Suprapubic skin (tissue), 3 donors: ENCODE measurements at regions not wholly inside any gene's neighbourhood (a gene's known extent, or its start where the extent isn't known, plus 50 kb on each side); places are given as distances from the start of the nearest gene placed in this dataset.

Source experiments
- CTCF ChIP-seq, 2 donors: fragments of 200-600 bp in 1 of 2; fragments of 450-650 bp in 1 of 2; sonication (generic) in 1 of 2; IDR thresholded peaks; one replicate each; pipeline ENCODE4 v1.5.1; 2016 to 2019; ENCODE audit warnings: antibody characterized with exemption in 2 of 2, mild to moderate bottlenecking in 1 of 2, moderate library complexity in 1 of 2
- EP300 ChIP-seq: sonication (generic); formaldehyde crosslinking; IDR thresholded peaks from one replicate; pipeline ENCODE4 v1.6.1; 2017; ENCODE audit warnings: antibody characterized with exemption
- POLR2A ChIP-seq, 2 donors: fragments of 450-650 bp; IDR thresholded peaks; one replicate each; pipeline ENCODE4 v1.6.1; 2017; ENCODE audit warnings: antibody characterized with exemption in 2 of 2, mild to moderate bottlenecking in 2 of 2, moderate library complexity in 2 of 2

DNA sequence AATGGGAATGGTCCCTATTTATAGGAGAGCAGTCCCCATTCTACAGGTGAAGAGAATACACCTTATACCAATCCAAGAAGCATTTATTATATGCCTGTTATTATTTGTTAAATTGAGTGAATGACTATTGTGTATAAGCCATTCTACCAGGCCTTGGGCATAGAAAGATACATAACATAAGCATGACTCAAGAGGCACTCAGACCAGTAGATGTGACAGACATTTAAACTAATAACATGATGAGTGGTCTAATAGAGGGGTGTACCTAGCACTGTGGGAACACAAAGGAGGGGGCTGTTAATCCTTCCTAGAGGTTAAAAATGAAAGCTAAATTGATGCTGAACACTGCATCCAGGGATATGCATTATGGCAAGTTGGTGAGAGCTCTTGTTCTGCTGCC is 145.0 kb upstream of the TNC start:
- TF ChIP-seq CTCF (IDR thresholded peaks at IDR 0.05) = no peak
- TF ChIP-seq EP300 = no peak
- no peak for TF ChIP-seq POLR2A (IDR thresholded peaks at IDR 0.05)
